ENCODE measurements at regions not wholly inside any gene's neighbourhood (a gene's known extent, or its start where the extent isn't known, plus 50 kb on each side); places are given as distances from the start of the nearest gene placed in this dataset.

GRCh38 chr1:201594575-201595245 is 55.8 kb downstream of the NAV1 start:
- no peak overlapping the region for H3K4me3 ChIP-seq (ENCODE audit: low read depth, low read length)
- no peaks in the 10 kb centered on the region for H3K9me3 ChIP-seq (ENCODE audit: control insufficient read depth, insufficient read depth, low read length)
- no peak for TF ChIP-seq CTCF (IDR thresholded peaks at IDR 0.05; ENCODE audit: low read depth, low read length)
- H3K27me3 ChIP-seq (ENCODE audit: control insufficient read depth, insufficient read depth, low read length), result no peaks in the 10 kb centered on the region
- no peak for DNase-seq (ENCODE audit: low read depth, low spot score)
- CTCF ChIA-PET, result interaction anchor here (1.6 kb wide), 1 partner anchor 64 kb away, joined by 4 read pairs; no protein-coding TSS in a partner anchor
- no peak overlapping the region for H3K27ac ChIP-seq (ENCODE audit: low read depth, low read length)
- POLR2A ChIA-PET, result interaction anchor here (0.8 to 2.2 kb wide), 3 partner anchors 8 to 46 kb away, joined by 3 to 22 read pairs (median 5); no protein-coding TSS in a partner anchor

GRCh38 chr1:201595381-201595780 is 56.5 kb downstream of the NAV1 start:
- H3K27ac ChIP-seq (ENCODE audit: low read depth, low read length), result no peak overlapping the region
- H3K4me3 ChIP-seq (ENCODE audit: low read depth, low read length), result no peak overlapping the region
- H3K9me3 ChIP-seq (ENCODE audit: control insufficient read depth, insufficient read depth, low read length), result no peaks in the 10 kb centered on the region
- ChIA-PET POLR2A (interaction anchor here (0.8 kb wide), 1 partner anchor 46 kb away, joined by 3 read pairs; no protein-coding TSS in a partner anchor), CTCF (no interaction called here)
- TF ChIP-seq CTCF (IDR thresholded peaks at IDR 0.05; ENCODE audit: low read depth, low read length), result no peak
- DNase-seq (ENCODE audit: low read depth, low spot score), result no peak
- no peaks in the 10 kb centered on the region for H3K27me3 ChIP-seq (ENCODE audit: control insufficient read depth, insufficient read depth, low read length)

- CTCF ChIA-PET, result interaction anchor here (0.7 kb wide), 1 partner anchor 9 kb away, joined by 3 read pairs; no protein-coding TSS in a partner anchor
- H3K9me3 ChIP-seq (ENCODE audit: control insufficient read depth, insufficient read depth, low read length), result no peaks in the 10 kb centered on the region
- POLR2A ChIA-PET, result no interaction called here
Observed at GRCh38 chr1:201596101-201596868, 57.4 kb downstream of the NAV1 start.

GRCh38 chr1:201597551-201598230 is 58.8 kb downstream of the NAV1 start:
- DNase-seq (ENCODE audit: low read depth, low spot score), result no peak
- TF ChIP-seq CTCF (IDR thresholded peaks at IDR 0.05; ENCODE audit: low read depth, low read length), result no peak
- ChIA-PET CTCF (interaction anchor here (1.8 kb wide), 1 partner anchor 196 kb away, joined by 5 read pairs; no protein-coding TSS in a partner anchor), POLR2A (no interaction called here)
- no peak overlapping the region for H3K27ac ChIP-seq (ENCODE audit: low read depth, low read length)
- H3K27me3 ChIP-seq (ENCODE audit: control insufficient read depth, insufficient read depth, low read length), result no peaks in the 10 kb centered on the region
- no peak overlapping the region for H3K4me3 ChIP-seq (ENCODE audit: low read depth, low read length)
- H3K9me3 ChIP-seq (ENCODE audit: control insufficient read depth, insufficient read depth, low read length), result no peaks in the 10 kb centered on the region

More at GRCh38 chr1:201596101-201596868, 57.4 kb downstream of the NAV1 start:
- TF ChIP-seq CTCF (IDR thresholded peaks at IDR 0.05; ENCODE audit: low read depth, low read length), result no peak
- H3K4me3 ChIP-seq (ENCODE audit: low read depth, low read length), result no peak overlapping the region
- no peaks in the 10 kb centered on the region for H3K27me3 ChIP-seq (ENCODE audit: control insufficient read depth, insufficient read depth, low read length)
- no peak overlapping the region for H3K27ac ChIP-seq (ENCODE audit: low read depth, low read length)
- DNase-seq (ENCODE audit: low read depth, low spot score), result no peak
